H1 (cell line): ENCODE measurements at regions not wholly inside any gene's neighbourhood (a gene's known extent, or its start where the extent isn't known, plus 50 kb on each side); places are given as distances from the start of the nearest gene placed in this dataset.

Experiments
- CTCF ChIA-PET: fragments of 300-600 bp; sonication (Branson Sonifier 250); formaldehyde crosslinking; loops from one replicate; lab custom pipeline; 2021; ENCODE audit not compliant: partially characterized antibody; lab: Charles Lee
- POLR2A ChIA-PET: fragments of 300-600 bp; sonication (Branson Sonifier 250); formaldehyde crosslinking; loops from one replicate; lab custom pipeline; 2021; ENCODE audit warnings: inconsistent platforms; ENCODE audit not compliant: partially characterized antibody; lab: Charles Lee
- DNase-seq, 2 experiments: peaks; one replicate each; pipeline versions ENCODE4 v3.0.0 to v3.0.0-alpha.2; 2010 to 2022; ENCODE audit warnings: low spot score in 2 of 2, low read depth in 1 of 2, mixed read lengths in 1 of 2
- FAIRE-seq: peaks from 2 replicates; lab custom pipeline; 2011; peaks lifted over from hg19 to GRCh38; lab: Jason Lieb, UNC
- H2AFZ ChIP-seq: 2 replicates; pipeline ENCODE4 v1.8.1; 2012; ENCODE audit warnings: low read length, inconsistent platforms
- H2AK5ac ChIP-seq: 2 replicates; pipeline ENCODE4 v1.6.1; 2013; ENCODE audit warnings: low read depth, low read length
- H2BK120ac ChIP-seq: replicated peaks from 2 replicates; pipeline ENCODE3; 2013; ENCODE audit warnings: low read depth, low read length, inconsistent platforms
- H2BK12ac ChIP-seq: 2 replicates; pipeline ENCODE4 v1.6.1; 2013; ENCODE audit warnings: low read depth, low read length
- H2BK15ac ChIP-seq: 2 replicates; pipeline ENCODE4 v1.6.1; 2013; ENCODE audit warnings: low read length
- H2BK20ac ChIP-seq: 2 replicates; pipeline ENCODE4 v1.6.1; 2013; ENCODE audit warnings: low read length
- H2BK5ac ChIP-seq: 2 replicates; pipeline ENCODE4 v1.6.1; 2013; ENCODE audit warnings: low read depth, low read length
- H3K14ac ChIP-seq: 2 replicates; pipeline ENCODE4 v1.6.1; 2013; ENCODE audit warnings: inconsistent platforms; ENCODE audit not compliant: insufficient read length
- H3K18ac ChIP-seq: 2 replicates; pipeline ENCODE4 v1.6.1; 2013; ENCODE audit warnings: low read length; ENCODE audit errors: extremely low read depth
- H3K23ac ChIP-seq: 2 replicates; pipeline ENCODE4 v1.6.1; 2013; ENCODE audit warnings: inconsistent platforms; ENCODE audit not compliant: insufficient read length
- H3K23me2 ChIP-seq: 2 replicates; pipeline ENCODE4 v1.6.1; 2013; ENCODE audit warnings: low read depth, low read length
- H3K27ac ChIP-seq: 2 replicates; pipeline ENCODE4 v1.6.1; 2011; ENCODE audit warnings: low read depth, low read length, inconsistent platforms
- H3K27me3 ChIP-seq, 4 experiments: replicated peaks in 1 of 4; 1 replicate in 1 of 4; 2 replicates in 3 of 4; pipeline versions ENCODE4 v1.6.1 to v1.8.1; 2011 to 2013; ENCODE audit warnings: low read length in 3 of 4, mild to moderate bottlenecking in 3 of 4, inconsistent platforms in 2 of 4, mixed read lengths in 2 of 4, moderate library complexity in 1 of 4; ENCODE audit not compliant: control insufficient read depth in 3 of 4, insufficient read depth in 3 of 4; ENCODE audit errors: extremely low read depth in 1 of 4
- H3K36me3 ChIP-seq, 4 experiments: 2 replicates each; pipeline versions ENCODE4 v1.6.1 to v1.8.1; 2011 to 2013; ENCODE audit warnings: mild to moderate bottlenecking in 4 of 4, low read length in 3 of 4, moderate library complexity in 2 of 4, control low read depth in 1 of 4, inconsistent platforms in 1 of 4; ENCODE audit not compliant: insufficient read depth in 4 of 4, control insufficient read depth in 2 of 4
- H3K4ac ChIP-seq: replicated peaks from 2 replicates; pipeline ENCODE3; 2013; ENCODE audit warnings: low read length, low read depth, mixed read lengths, inconsistent platforms; ENCODE audit not compliant: insufficient read length
- H3K4me1 ChIP-seq, 4 experiments: replicated peaks in 1 of 4; 1 replicate in 1 of 4; 2 replicates in 3 of 4; pipeline versions ENCODE4 v1.6.1 to v1.8.1; 2011 to 2013; ENCODE audit warnings: low read length in 3 of 4, inconsistent platforms in 2 of 4, mixed read lengths in 1 of 4; ENCODE audit not compliant: insufficient read depth in 4 of 4, control insufficient read depth in 3 of 4
- H3K4me2 ChIP-seq, 2 experiments: 2 replicates each; pipeline versions ENCODE4 v1.6.1 to v1.8.1; 2011 to 2013; ENCODE audit warnings: low read depth in 2 of 2, low read length in 2 of 2, control low read depth in 1 of 2, inconsistent platforms in 1 of 2, mild to moderate bottlenecking in 1 of 2; ENCODE audit not compliant: insufficient read depth in 1 of 2
- H3K4me3 ChIP-seq, 4 experiments: fragments of 200-600, 300-600 bp in 1 of 4; sonication (generic), shearing (Covaris generic), sonication (Bioruptor Twin) in 1 of 4; 2 replicates each; pipeline versions ENCODE4 v1.5.1 to v1.8.1; 2011 to 2016; ENCODE audit warnings: low read length in 4 of 4, low read depth in 3 of 4, control low read depth in 2 of 4, inconsistent platforms in 2 of 4, mild to moderate bottlenecking in 2 of 4, mixed read lengths in 1 of 4, moderate library complexity in 1 of 4; ENCODE audit not compliant: insufficient read depth in 2 of 4; ENCODE audit errors: extremely low read depth in 1 of 4
- H3K56ac ChIP-seq: replicated peaks from 2 replicates; pipeline ENCODE3; 2013; ENCODE audit warnings: low read depth, mild to moderate bottlenecking, mixed read lengths, low read length, inconsistent platforms; ENCODE audit not compliant: insufficient read length
- H3K79me1 ChIP-seq: 2 replicates; pipeline ENCODE4 v1.6.1; 2013; ENCODE audit warnings: low read depth, low read length, control low read depth
- H3K79me2 ChIP-seq, 2 experiments: 2 replicates each; pipeline versions ENCODE4 v1.6.1 to v1.8.1; 2012 to 2013; ENCODE audit warnings: low read length in 2 of 2, mild to moderate bottlenecking in 2 of 2, inconsistent platforms in 1 of 2; ENCODE audit not compliant: insufficient read depth in 2 of 2, control insufficient read depth in 1 of 2
- H3K9ac ChIP-seq, 4 experiments: replicated peaks in 1 of 4; 1 replicate in 1 of 4; 2 replicates in 3 of 4; pipeline versions ENCODE4 v1.6.1 to v1.8.1; 2011 to 2013; ENCODE audit warnings: low read depth in 3 of 4, low read length in 3 of 4, control low read depth in 2 of 4, mild to moderate bottlenecking in 2 of 4, moderate library complexity in 2 of 4, inconsistent platforms in 1 of 4; ENCODE audit errors: extremely low read depth in 1 of 4
- H3K9me3 ChIP-seq, 2 experiments: 2 replicates each; pipeline versions ENCODE4 v1.6.1 to v1.8.1; 2012 to 2013; ENCODE audit warnings: mild to moderate bottlenecking in 2 of 2, moderate library complexity in 2 of 2, control low read depth in 1 of 2, inconsistent platforms in 1 of 2, low read depth in 1 of 2, low read length in 1 of 2, mixed read lengths in 1 of 2; ENCODE audit not compliant: insufficient read depth in 2 of 2
- H4K20me1 ChIP-seq, 2 experiments: replicated peaks in 1 of 2; 2 replicates each; pipeline versions ENCODE3 to v1.8.1; 2011 to 2013; ENCODE audit warnings: inconsistent platforms in 2 of 2, low read length in 2 of 2, mild to moderate bottlenecking in 1 of 2; ENCODE audit not compliant: insufficient read depth in 2 of 2, control insufficient read depth in 1 of 2
- H4K5ac ChIP-seq: 2 replicates; pipeline ENCODE4 v1.6.1; 2013; ENCODE audit warnings: low read length, low read depth, mixed read lengths, inconsistent platforms; ENCODE audit not compliant: insufficient read length
- H4K8ac ChIP-seq: 2 replicates; pipeline ENCODE4 v1.8.0; 2013; ENCODE audit warnings: mild to moderate bottlenecking, moderate library complexity, low read length, inconsistent platforms; ENCODE audit not compliant: insufficient read depth; ENCODE audit errors: extremely low read depth
- H4K91ac ChIP-seq: replicated peaks from 2 replicates; pipeline ENCODE3; 2013; ENCODE audit warnings: low read length, mixed read lengths, inconsistent platforms; ENCODE audit not compliant: insufficient read length
- KDM5A ChIP-seq: fragments of 200-600 bp; IDR thresholded peaks from 2 replicates; pipeline ENCODE4 v1.7.1; 2012; ENCODE audit warnings: mild to moderate bottlenecking, low read length, inconsistent platforms, mixed read lengths
- PHF8 ChIP-seq: fragments of 200-600 bp; sonication (generic); conservative IDR thresholded peaks from 2 replicates; pipeline ENCODE4 v1.7.1; 2012; ENCODE audit warnings: low read depth, mild to moderate bottlenecking, inconsistent platforms, low read length, moderate library complexity
- RXRA ChIP-seq: IDR thresholded peaks from 2 replicates; pipeline ENCODE4 v1.6.1; 2011; ENCODE audit warnings: low read depth, mild to moderate bottlenecking, low read length, moderate library complexity; ENCODE audit not compliant: insufficient read depth
- SIRT6 ChIP-seq: IDR thresholded peaks from one replicate; pipeline ENCODE4 v1.7.1; 2012; ENCODE audit warnings: low read length, inconsistent platforms
- WGBS, 2 experiments: shearing (Covaris generic) in 1 of 2; methylation state at CpG; one replicate each; pipeline versions ENCODE4 v1.1.6 to v1.1.7; 2013 to 2015; ENCODE audit warnings: low lambda C conversion rate in 2 of 2, mixed read lengths in 2 of 2, inconsistent platforms in 1 of 2, low coverage in 1 of 2, missing lambda C conversion rate in 1 of 2; ENCODE audit not compliant: insufficient replicate concordance in 2 of 2, insufficient coverage in 1 of 2, insufficient read length in 1 of 2; ENCODE audit errors: extremely low coverage in 1 of 2, missing lambda C conversion rate in 1 of 2; 5-methylcytosine and 5-hydroxymethylcytosine counted together

DNA sequence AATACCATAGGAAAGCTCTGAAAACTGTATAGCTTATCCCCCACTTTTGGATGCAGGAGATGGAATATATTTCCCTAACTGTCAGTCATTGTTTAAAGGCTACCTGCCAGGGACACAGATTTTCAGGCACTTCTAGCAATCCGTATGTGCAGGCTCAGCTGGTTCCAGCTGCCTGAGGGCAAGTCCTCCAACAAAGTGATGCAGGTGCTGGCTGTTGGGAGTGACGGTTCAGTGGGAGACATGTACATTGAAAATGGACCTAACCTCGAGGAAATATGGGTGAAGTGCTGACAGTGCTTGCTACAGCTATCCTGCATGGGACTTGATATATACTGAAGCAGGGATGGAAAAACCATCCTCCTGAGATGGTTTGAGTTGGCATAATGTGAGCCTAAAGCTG, 153.1 kb upstream of the GAP43 start:
- Histone ChIP-seq H3K4me3 (no peak overlapping the region), H2BK15ac (no peak overlapping the region), H2AFZ (no peak overlapping the region), H3K36me3 (no peaks in the 10 kb centered on the region), H3K79me2 (no peaks in the 10 kb centered on the region), H2BK12ac (no peak overlapping the region), H4K5ac (no peak overlapping the region), H4K20me1 (no peaks in the 10 kb centered on the region), H3K4ac (no peak overlapping the region), H4K8ac (no peak overlapping the region), H3K9me3 (no peaks in the 10 kb centered on the region), H3K23ac (no peak overlapping the region), H2BK5ac (no peak overlapping the region), H3K23me2 (no peaks in the 10 kb centered on the region), H2BK20ac (no peak overlapping the region), H3K56ac (no peak overlapping the region), H3K18ac (no peak overlapping the region), H4K91ac (no peak overlapping the region), H3K4me2 (no peak overlapping the region), H3K4me1 (peaks cover 0 to 2% (median under 1%) of the 10 kb centered on the region in 4 experiments; a peak in 2 of 7 replicates), H3K79me1 (no peaks in the 10 kb centered on the region), H3K14ac (no peak overlapping the region), H3K27ac (no peak overlapping the region), H3K27me3 (peaks cover 0 to 1% (median 0%) of the 10 kb centered on the region in 4 experiments; a peak in 1 of 7 replicates), H2AK5ac (no peak overlapping the region), H2BK120ac (no peak overlapping the region), H3K9ac (no peak overlapping the region)
- FAIRE-seq (no peak), DNase-seq (no peak)
- 87% methylated on average over 3 of the region's 3 CpGs; no CpG with 5 or more reads in 1 of the 2 experiments for WGBS, 2 experiments
- no peak for TF ChIP-seq PHF8
- TF ChIP-seq SIRT6 = no peak
- TF ChIP-seq RXRA = no peak
- TF ChIP-seq KDM5A = no peak
- CTCF ChIA-PET = interaction anchor here (0.7 kb wide), 2 partner anchors 9 to 20 kb away, joined by 3 read pairs; no protein-coding TSS in a partner anchor
- POLR2A ChIA-PET = no interaction called here
